Nephron (organoid): ENCODE measurements at regions not wholly inside any gene's neighbourhood (a gene's known extent, or its start where the extent isn't known, plus 50 kb on each side); places are given as distances from the start of the nearest gene placed in this dataset.

Experiments
- H3K27ac Mint-ChIP-seq, 3 experiments: 2 replicates each; pipeline ENCODE4 v1.8.0; 2020; ENCODE audit warnings: mixed read lengths in 3 of 3, mild to moderate bottlenecking in 2 of 3, moderate library complexity in 1 of 3
- H3K27me3 Mint-ChIP-seq: 2 replicates; pipeline ENCODE4 v1.8.0; 2021; ENCODE audit warnings: low read depth, mild to moderate bottlenecking, moderate library complexity, mixed read lengths
- H3K36me3 Mint-ChIP-seq: 2 replicates; pipeline ENCODE4 v1.8.0; 2020; ENCODE audit warnings: low read depth, mixed read lengths
- H3K4me1 Mint-ChIP-seq: 2 replicates; pipeline ENCODE4 v1.8.0; 2020; ENCODE audit warnings: mixed read lengths
- H3K4me3 Mint-ChIP-seq, 3 experiments: 2 replicates each; pipeline ENCODE4 v1.8.0; 2020; ENCODE audit warnings: mild to moderate bottlenecking in 3 of 3, mixed read lengths in 3 of 3, moderate library complexity in 2 of 3
- H3K9me3 Mint-ChIP-seq: 2 replicates; pipeline ENCODE4 v1.8.0; 2020; ENCODE audit warnings: mixed read lengths
- CTCF ChIP-seq, 3 experiments: fragments of 200-600 bp; sonication (generic); IDR thresholded peaks; one replicate each; pipeline ENCODE4 v1.5.0; 2021; ENCODE audit warnings: antibody characterized with exemption in 3 of 3; ENCODE audit not compliant: unreplicated experiment in 3 of 3

DNA sequence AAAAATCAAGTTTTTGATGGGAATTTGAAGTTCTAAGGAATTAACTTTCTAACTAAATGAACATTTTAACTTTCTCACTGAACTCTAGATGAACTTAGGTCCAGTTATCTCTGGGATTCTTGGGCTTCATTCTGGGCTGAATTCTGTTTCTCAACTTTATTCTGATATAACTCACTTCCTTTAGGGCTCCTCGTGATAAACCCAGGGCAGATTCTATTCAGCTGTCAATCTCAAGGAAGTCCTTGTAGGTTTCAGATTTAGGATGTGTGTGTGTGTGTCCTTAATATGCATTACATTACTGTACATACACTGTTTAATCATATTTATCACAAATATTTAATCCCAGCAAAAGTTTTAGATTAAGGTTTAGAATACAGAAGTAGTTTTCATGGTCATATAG lies 344.3 kb downstream of the GATA3 start:
- H3K4me1 Mint-ChIP-seq = no peaks in the 10 kb centered on the region
- no peak overlapping the region for H3K4me3 Mint-ChIP-seq
- TF ChIP-seq CTCF (IDR thresholded peaks at IDR 0.05; ENCODE audit: unreplicated experiment in 3 of 3) = no peak
- peaks cover 21% of the 10 kb centered on the region for H3K27me3 Mint-ChIP-seq
- H3K36me3 Mint-ChIP-seq = no peaks in the 10 kb centered on the region
- H3K27ac Mint-ChIP-seq = no peak overlapping the region
- no peaks in the 10 kb centered on the region for H3K9me3 Mint-ChIP-seq

DNA sequence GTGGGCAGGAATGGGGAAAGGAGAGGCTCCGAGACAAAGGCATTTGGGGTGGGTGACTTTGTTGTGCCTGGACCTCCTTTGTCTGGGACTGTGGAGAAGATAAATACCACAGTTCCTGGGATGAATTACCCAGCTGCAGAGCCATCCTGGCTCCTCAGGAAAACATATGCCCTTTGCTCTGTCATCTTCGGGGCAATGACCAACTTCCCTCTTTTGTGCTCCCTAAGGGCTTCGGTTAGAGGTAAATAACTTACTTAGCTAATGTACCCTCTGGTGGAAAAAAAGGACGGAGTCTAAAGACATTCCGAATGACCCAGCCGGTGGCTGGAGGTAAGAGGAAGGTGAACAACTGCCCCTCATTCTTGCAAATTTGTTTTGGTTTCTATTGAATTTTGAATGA lies 345.7 kb downstream of the GATA3 start:
- H3K4me3 Mint-ChIP-seq = no peak overlapping the region
- no peaks in the 10 kb centered on the region for H3K36me3 Mint-ChIP-seq
- no peak overlapping the region for H3K27ac Mint-ChIP-seq
- no peaks in the 10 kb centered on the region for H3K9me3 Mint-ChIP-seq
- TF ChIP-seq CTCF (IDR thresholded peaks at IDR 0.05; ENCODE audit: unreplicated experiment in 3 of 3) = no peak
- H3K27me3 Mint-ChIP-seq = peaks cover 21% of the 10 kb centered on the region
- peaks cover 5% of the 10 kb centered on the region for H3K4me1 Mint-ChIP-seq

- Mint-ChIP-seq H3K4me3 (no peak overlapping the region), H3K9me3 (no peaks in the 10 kb centered on the region), H3K27me3 (peaks cover 21% of the 10 kb centered on the region), H3K36me3 (no peaks in the 10 kb centered on the region), H3K27ac (no peak overlapping the region), H3K4me1 (peaks cover 6% of the 10 kb centered on the region)
- no peak for TF ChIP-seq CTCF (IDR thresholded peaks at IDR 0.05; ENCODE audit: unreplicated experiment in 3 of 3)
Measured at GRCh38 chr10:8400892-8401291, 346.4 kb downstream of the GATA3 start.

DNA sequence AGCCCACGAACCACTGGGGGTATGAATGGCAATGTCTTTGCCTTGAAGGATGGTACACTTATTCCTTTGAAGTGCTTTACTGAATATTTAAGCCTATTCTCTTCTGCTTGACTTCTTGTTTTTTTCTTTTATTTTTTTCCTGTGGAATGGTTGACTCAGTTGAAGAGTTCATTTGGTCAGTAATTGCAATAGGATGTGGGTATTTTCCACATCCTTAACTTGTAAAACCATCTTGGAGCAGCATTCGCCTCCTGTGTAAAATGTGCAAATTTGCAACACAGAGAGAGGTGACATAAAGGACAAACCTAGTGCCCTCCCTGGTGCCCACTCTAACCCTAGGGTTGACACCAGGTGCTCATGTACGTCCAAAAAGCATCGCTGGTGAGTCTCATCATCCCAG lies 347.0 kb downstream of the GATA3 start:
- Mint-ChIP-seq H3K27ac (no peak overlapping the region), H3K4me1 (peaks cover 6% of the 10 kb centered on the region), H3K9me3 (no peaks in the 10 kb centered on the region), H3K36me3 (no peaks in the 10 kb centered on the region), H3K4me3 (no peak overlapping the region), H3K27me3 (peaks cover 27% of the 10 kb centered on the region)
- no peak for TF ChIP-seq CTCF (IDR thresholded peaks at IDR 0.05; ENCODE audit: unreplicated experiment in 3 of 3)

GRCh38 chr10:8402576-8402975 lies 348.1 kb downstream of the GATA3 start:
- H3K9me3 Mint-ChIP-seq = no peaks in the 10 kb centered on the region
- no peak for TF ChIP-seq CTCF (IDR thresholded peaks at IDR 0.05; ENCODE audit: unreplicated experiment in 3 of 3)
- peaks cover 6% of the 10 kb centered on the region for H3K4me1 Mint-ChIP-seq
- H3K27me3 Mint-ChIP-seq = peaks cover 30% of the 10 kb centered on the region
- no peaks in the 10 kb centered on the region for H3K36me3 Mint-ChIP-seq
- H3K27ac Mint-ChIP-seq = no peak overlapping the region
- no peak overlapping the region for H3K4me3 Mint-ChIP-seq

- H3K27me3 Mint-ChIP-seq = peaks cover 30% of the 10 kb centered on the region
- H3K4me1 Mint-ChIP-seq = peaks cover 6% of the 10 kb centered on the region
- no peaks in the 10 kb centered on the region for H3K9me3 Mint-ChIP-seq
- H3K27ac Mint-ChIP-seq = no peak overlapping the region
- H3K4me3 Mint-ChIP-seq = no peak overlapping the region
- peak in 1 of 3 experiments; percentile 15 for TF ChIP-seq CTCF (IDR thresholded peaks at IDR 0.05; ENCODE audit: unreplicated experiment in 3 of 3)
- H3K36me3 Mint-ChIP-seq = no peaks in the 10 kb centered on the region
Measured at GRCh38 chr10:8403711-8404371, 349.4 kb downstream of the GATA3 start.
